HEK293T (cell line): ENCODE measurements at regions not wholly inside any gene's neighbourhood (a gene's known extent, or its start where the extent isn't known, plus 50 kb on each side); places are given as distances from the start of the nearest gene placed in this dataset.

Source experiments
- CTCF ChIA-PET: fragments of 350-600 bp; formaldehyde crosslinking; extraction: SDS; loops from one replicate; lab custom pipeline; 2021; ENCODE audit warnings: antibody characterized with exemption, inconsistent platforms; lab: Yijun Ruan, JAX
- POLR2A ChIA-PET: fragments of 350-600 bp; formaldehyde crosslinking; extraction: SDS; loops from one replicate; lab custom pipeline; 2020; ENCODE audit warnings: antibody characterized with exemption, inconsistent platforms; lab: Yijun Ruan, JAX
- DNase-seq: peaks from one replicate; pipeline ENCODE4 v3.0.0; 2012; ENCODE audit warnings: mixed read lengths; ENCODE audit errors: extremely low spot score
- ARNT ChIP-seq: fragments of 450-650 bp; IDR thresholded peaks from 2 replicates; pipeline ENCODE4 v1.6.1; 2017; ENCODE audit warnings: mild to moderate bottlenecking
- BHLHE40 ChIP-seq: fragments of 450-650 bp; IDR thresholded peaks from 2 replicates; pipeline ENCODE4 v1.6.1; 2016; ENCODE audit warnings: mild to moderate bottlenecking, moderate library complexity, borderline replicate concordance
- CTBP1 ChIP-seq: fragments of 450-650 bp; IDR thresholded peaks from 2 replicates; pipeline ENCODE4 v1.6.1; 2016; ENCODE audit warnings: borderline replicate concordance
- ELF4 ChIP-seq: fragments of 450-650 bp; IDR thresholded peaks from 2 replicates; pipeline ENCODE4 v1.6.1; 2017; ENCODE audit warnings: antibody characterized with exemption
- FOXA1 ChIP-seq: fragments of 450-650 bp; IDR thresholded peaks from 2 replicates; pipeline ENCODE4 v1.6.1; 2016; ENCODE audit warnings: mild to moderate bottlenecking
- FOXK2 ChIP-seq: fragments of 450-650 bp; IDR thresholded peaks from 2 replicates; pipeline ENCODE4 v1.6.1; 2016; ENCODE audit warnings: mild to moderate bottlenecking
- FOXM1 ChIP-seq: fragments of 450-650 bp; IDR thresholded peaks from 2 replicates; pipeline ENCODE4 v1.6.1; 2017; ENCODE audit warnings: mild to moderate bottlenecking, borderline replicate concordance
- HDGF ChIP-seq: fragments of 450-650 bp; IDR thresholded peaks from 2 replicates; pipeline ENCODE4 v1.6.1; 2017; ENCODE audit warnings: antibody characterized with exemption, borderline replicate concordance
- L3MBTL2 ChIP-seq: fragments of 450-650 bp; conservative IDR thresholded peaks from 2 replicates; pipeline ENCODE4 v1.6.1; 2016; ENCODE audit warnings: mild to moderate bottlenecking
- LEF1 ChIP-seq: fragments of 450-650 bp; IDR thresholded peaks from 2 replicates; pipeline ENCODE4 v1.6.1; 2017; ENCODE audit warnings: mild to moderate bottlenecking, borderline replicate concordance
- NFRKB ChIP-seq: fragments of 450-650 bp; IDR thresholded peaks from 2 replicates; pipeline ENCODE4 v1.6.1; 2016; ENCODE audit warnings: mild to moderate bottlenecking, moderate library complexity
- PKNOX1 ChIP-seq: fragments of 450-650 bp; IDR thresholded peaks from 2 replicates; pipeline ENCODE4 v1.6.1; 2016
- SP1 ChIP-seq: fragments of 450-650 bp; IDR thresholded peaks from 2 replicates; pipeline ENCODE4 v1.6.1; 2017
- SUZ12 ChIP-seq: fragments of 450-650 bp; IDR thresholded peaks from 2 replicates; pipeline ENCODE4 v1.6.1; 2016; ENCODE audit warnings: mild to moderate bottlenecking
- TARDBP ChIP-seq: fragments of 450-650 bp; IDR thresholded peaks from 2 replicates; pipeline ENCODE4 v1.6.1; 2016
- ZNF384 ChIP-seq: fragments of 450-650 bp; IDR thresholded peaks from 2 replicates; pipeline ENCODE4 v1.6.1; 2016

- ChIA-PET POLR2A (no interaction called here), CTCF (no interaction called here)
- no peak for TF ChIP-seq L3MBTL2
- no peak for TF ChIP-seq NFRKB
- no peak for TF ChIP-seq BHLHE40
- TF ChIP-seq FOXA1 = no peak
- no peak for TF ChIP-seq ARNT
- no peak for TF ChIP-seq CTBP1
- TF ChIP-seq ZNF384 = no peak
- TF ChIP-seq SP1 = no peak
- no peak for TF ChIP-seq TARDBP
- TF ChIP-seq LEF1 = no peak
- DNase-seq = no peak
Observed at GRCh38 chr7:38102507-38102906, 75.5 kb upstream of the STARD3NL start.

GRCh38 chr7:38105874-38106483, 72.1 kb upstream of the STARD3NL start:
- POLR2A ChIA-PET = no interaction called here
- peak; percentile 47 for DNase-seq
- TF ChIP-seq ARNT = no peak
- no peak for TF ChIP-seq CTBP1
- TF ChIP-seq L3MBTL2 = no peak
- TF ChIP-seq FOXM1 = no peak
- no peak for TF ChIP-seq SUZ12
- TF ChIP-seq ELF4 = no peak
- TF ChIP-seq NFRKB = no peak
- TF ChIP-seq FOXK2 = no peak
- no peak for TF ChIP-seq TARDBP
- CTCF ChIA-PET = no interaction called here

GRCh38 chr7:38107486-38107893, 70.6 kb upstream of the STARD3NL start:
- CTCF ChIA-PET = interaction anchor here (1.0 to 1.1 kb wide), 2 partner anchors 115 to 238 kb away, joined by 4 to 5 read pairs; no protein-coding TSS in a partner anchor
- TF ChIP-seq SP1 = no peak
- TF ChIP-seq BHLHE40 = no peak
- TF ChIP-seq LEF1 = no peak
- no peak for TF ChIP-seq TARDBP
- TF ChIP-seq PKNOX1 = no peak
- TF ChIP-seq CTBP1 = no peak
- no peak for TF ChIP-seq FOXK2
- no peak for TF ChIP-seq NFRKB
- no peak for TF ChIP-seq SUZ12
- no peak for TF ChIP-seq FOXM1
- TF ChIP-seq L3MBTL2 = no peak
- POLR2A ChIA-PET = no interaction called here
- peak; percentile 64 for DNase-seq

GRCh38 chr7:38112075-38112474, 66.0 kb upstream of the STARD3NL start:
- POLR2A ChIA-PET = no interaction called here
- TF ChIP-seq L3MBTL2 (no peak), ZNF384 (no peak), FOXK2 (no peak), ARNT (no peak), NFRKB (no peak), HDGF (no peak)
- CTCF ChIA-PET = no interaction called here
- no peak for DNase-seq

- CTCF ChIA-PET = no interaction called here
- POLR2A ChIA-PET = no interaction called here
- no peak for DNase-seq
- no peak for TF ChIP-seq LEF1
- TF ChIP-seq ZNF384 = no peak
- no peak for TF ChIP-seq FOXA1
- no peak for TF ChIP-seq ARNT
- TF ChIP-seq FOXM1 = no peak
- no peak for TF ChIP-seq ELF4
- no peak for TF ChIP-seq FOXK2
- no peak for TF ChIP-seq PKNOX1
- no peak for TF ChIP-seq L3MBTL2
- no peak for TF ChIP-seq NFRKB
- TF ChIP-seq BHLHE40 = no peak
- TF ChIP-seq TARDBP = no peak
Observed at GRCh38 chr7:38120076-38120475, 58.0 kb upstream of the STARD3NL start.

- ChIA-PET CTCF (no interaction called here), POLR2A (no interaction called here)
- DNase-seq = no peak
- TF ChIP-seq BHLHE40 = no peak
- TF ChIP-seq FOXM1 = no peak
Observed at GRCh38 chr7:38122501-38122900, 55.5 kb upstream of the STARD3NL start.

GRCh38 chr7:38123494-38123893, 54.6 kb upstream of the STARD3NL start:
- POLR2A ChIA-PET = no interaction called here
- CTCF ChIA-PET = no interaction called here
- TF ChIP-seq BHLHE40 (no peak), ELF4 (no peak), ARNT (no peak), ZNF384 (no peak), LEF1 (no peak), TARDBP (no peak), FOXA1 (no peak), PKNOX1 (no peak), SUZ12 (no peak), FOXM1 (no peak), CTBP1 (no peak), NFRKB (no peak), L3MBTL2 (no peak), SP1 (no peak), HDGF (no peak), FOXK2 (no peak)
- DNase-seq = no peak
